ENCODE measurements at regions not wholly inside any gene's neighbourhood (a gene's known extent, or its start where the extent isn't known, plus 50 kb on each side); places are given as distances from the start of the nearest gene placed in this dataset.
"Not testable (repeated sequence)": the region's sequence is repeated elsewhere in the genome, so short reads cannot be mapped to it uniquely, and the experiment has no call there.

- no peak overlapping the region for H3K4me3 ChIP-seq
- no peaks in the 10 kb centered on the region for H3K27me3 ChIP-seq
- no peaks in the 10 kb centered on the region for H3K4me1 ChIP-seq
- H3K9ac ChIP-seq (ENCODE audit: low read depth in 2 of 2, low read length in 2 of 2): no peak overlapping the region
- no peak overlapping the region for H3K27ac ChIP-seq
- intact Hi-C loops (cut with DNase I): no loop called here
- no peak for TF ChIP-seq CTCF (IDR thresholded peaks at IDR 0.05)
- H3K36me3 ChIP-seq: no peaks in the 10 kb centered on the region
- no peaks in the 10 kb centered on the region for H3K9me3 ChIP-seq
- no peak for DNase-seq
Observed at GRCh38 chr3:18090377-18090776, 334.8 kb downstream of the SATB1 start.

GRCh38 chr3:18087988-18088387 is 337.2 kb downstream of the SATB1 start:
- intact Hi-C loops (cut with DNase I): no loop called here
- Histone ChIP-seq H3K4me3 (no peak overlapping the region), H3K27ac (no peak overlapping the region), H3K9me3 (no peaks in the 10 kb centered on the region), H3K4me1 (no peaks in the 10 kb centered on the region), H3K9ac (ENCODE audit: low read depth in 2 of 2, low read length in 2 of 2) (no peak overlapping the region), H3K27me3 (no peaks in the 10 kb centered on the region), H3K36me3 (no peaks in the 10 kb centered on the region)
- no peak for DNase-seq
- TF ChIP-seq CTCF (IDR thresholded peaks at IDR 0.05): no peak

DNA sequence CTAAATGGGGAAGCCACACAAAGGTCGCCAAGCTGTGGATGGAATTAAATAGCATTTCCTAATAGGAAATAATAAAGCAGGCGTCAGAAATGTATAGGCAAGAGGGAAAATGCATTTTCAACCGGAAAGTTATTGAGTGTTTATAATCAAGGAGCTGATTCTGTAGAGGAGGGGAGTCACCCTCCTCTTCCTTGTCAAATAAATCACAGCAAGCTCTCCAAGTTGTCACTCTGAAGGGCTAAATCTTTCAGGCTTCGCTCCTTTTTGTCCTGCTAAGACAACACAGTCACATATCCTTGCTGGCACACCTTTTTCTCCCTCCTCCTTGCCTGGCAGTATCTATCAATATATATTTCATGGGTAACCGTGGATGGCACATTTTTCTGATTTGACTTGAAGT is 338.4 kb downstream of the SATB1 start:
- Histone ChIP-seq H3K4me3 (no peak overlapping the region), H3K4me1 (no peaks in the 10 kb centered on the region), H3K9ac (ENCODE audit: low read depth in 2 of 2, low read length in 2 of 2) (no peak overlapping the region), H3K9me3 (no peaks in the 10 kb centered on the region), H3K27me3 (no peaks in the 10 kb centered on the region), H3K27ac (no peak overlapping the region), H3K36me3 (no peaks in the 10 kb centered on the region)
- TF ChIP-seq CTCF (IDR thresholded peaks at IDR 0.05): no peak
- intact Hi-C loops (cut with DNase I): no loop called here
- no peak for DNase-seq

DNA sequence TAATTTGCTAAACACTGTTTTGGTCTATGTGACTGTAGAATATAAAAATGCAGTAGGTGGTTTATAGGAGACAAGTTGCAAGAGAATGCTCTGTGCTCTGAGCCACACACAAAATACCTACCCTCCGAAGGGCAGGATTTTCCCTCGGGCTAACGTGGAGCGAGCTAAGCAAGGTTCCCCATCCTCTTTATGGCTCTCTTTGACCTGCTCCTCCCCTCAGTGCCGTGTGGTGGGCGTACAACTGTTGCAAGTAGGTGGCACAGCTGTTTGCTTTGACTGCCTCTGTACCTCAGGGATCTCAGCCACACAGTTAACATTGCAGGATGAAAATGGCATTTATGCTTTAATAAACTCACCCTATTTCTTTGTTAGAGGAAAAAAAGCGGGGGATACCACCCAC is 339.1 kb downstream of the SATB1 start:
- no peak for TF ChIP-seq CTCF (IDR thresholded peaks at IDR 0.05)
- Histone ChIP-seq H3K4me1 (no peaks in the 10 kb centered on the region), H3K4me3 (no peak overlapping the region), H3K9ac (ENCODE audit: low read depth in 2 of 2, low read length in 2 of 2) (no peak overlapping the region), H3K27me3 (no peaks in the 10 kb centered on the region), H3K36me3 (no peaks in the 10 kb centered on the region), H3K27ac (no peak overlapping the region), H3K9me3 (no peaks in the 10 kb centered on the region)
- no peak for DNase-seq
- intact Hi-C loops (cut with DNase I): no loop called here

DNA sequence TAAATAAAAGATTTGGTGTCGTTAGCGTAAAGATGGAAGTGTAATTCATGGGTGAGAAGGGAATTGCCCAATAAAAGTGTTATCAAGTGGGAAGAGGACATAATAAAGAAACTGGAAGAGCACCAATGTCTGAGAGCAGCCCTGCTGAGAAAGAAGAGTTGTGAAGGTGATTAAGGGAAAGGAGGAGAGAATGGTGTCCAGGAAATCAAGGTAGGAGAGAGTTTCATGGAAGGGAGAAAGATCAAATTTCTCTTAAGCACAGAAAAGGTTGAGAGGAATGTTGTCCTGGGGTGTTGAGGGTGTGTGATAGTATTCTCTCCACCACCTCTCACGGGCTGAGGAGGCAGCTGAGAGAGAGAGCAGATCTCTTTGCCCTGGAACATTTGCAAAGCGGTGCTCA is 339.7 kb downstream of the SATB1 start:
- no peak overlapping the region for H3K4me3 ChIP-seq
- no peaks in the 10 kb centered on the region for H3K27me3 ChIP-seq
- no peak for TF ChIP-seq CTCF (IDR thresholded peaks at IDR 0.05)
- no peak for DNase-seq
- no peaks in the 10 kb centered on the region for H3K36me3 ChIP-seq
- no peaks in the 10 kb centered on the region for H3K4me1 ChIP-seq
- no peak overlapping the region for H3K9ac ChIP-seq (ENCODE audit: low read depth in 2 of 2, low read length in 2 of 2)
- intact Hi-C loops (cut with DNase I): no loop called here
- H3K9me3 ChIP-seq: no peaks in the 10 kb centered on the region
- no peak overlapping the region for H3K27ac ChIP-seq

DNA sequence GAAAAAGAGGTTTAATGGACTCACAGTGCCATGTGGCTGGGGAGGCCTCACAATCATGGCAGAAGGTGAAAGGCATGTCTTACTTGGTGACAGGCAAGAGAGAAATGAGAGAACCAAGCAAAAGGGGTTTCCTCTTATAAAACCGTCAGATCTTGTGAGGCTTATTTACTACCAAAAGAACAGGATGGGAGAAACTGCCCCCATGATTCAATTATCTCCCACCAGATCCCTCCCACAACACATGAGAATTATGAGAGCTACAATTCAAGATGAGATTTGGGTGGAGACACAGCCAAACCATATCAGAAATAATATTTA is 340.8 kb upstream of the TBC1D5 start:
- DNase-seq; H3K36me3 ChIP-seq; H3K9me3 ChIP-seq; H3K27ac ChIP-seq; H3K9ac ChIP-seq (ENCODE audit: low read depth in 2 of 2, low read length in 2 of 2); H3K27me3 ChIP-seq; H3K4me1 ChIP-seq; H3K4me3 ChIP-seq; intact Hi-C loops (cut with DNase I): not testable (repeated sequence)
